ENCODE measurements at regions not wholly inside any gene's neighbourhood (a gene's known extent, or its start where the extent isn't known, plus 50 kb on each side); places are given as distances from the start of the nearest gene placed in this dataset.

- no peak for TF ChIP-seq CTCF (IDR thresholded peaks at IDR 0.05)
- no peak for TF ChIP-seq ELF4 (CRISPR knock-in tag; IDR thresholded peaks at IDR 0.05; ENCODE audit: low read depth)
- no peak for TF ChIP-seq ATF3 (CRISPR knock-in tag; conservative IDR thresholded peaks at IDR 0.05)
- TF ChIP-seq ZBTB43 (CRISPR knock-in tag; IDR thresholded peaks at IDR 0.05): no peak
Observed at GRCh38 chr7:153006452-153006851, 246.9 kb downstream of the ACTR3B start.

Data from WTC11 (cell line).